Hematopoietic multipotent progenitor cell treated with erythropoietin and hydrocortisone succinate and interleukin-3 and kit ligand, for 4 days (in vitro differentiated cells): ENCODE measurements at regions not wholly inside any gene's neighbourhood (a gene's known extent, or its start where the extent isn't known, plus 50 kb on each side); places are given as distances from the start of the nearest gene placed in this dataset.
A peak's percentile ranks its signal among the peaks of the same experiment; 100 is the strongest.

Source experiments
- DNase-seq: peaks from one replicate; pipeline ENCODE4 v3.0.0-alpha.2; 2015

DNA sequence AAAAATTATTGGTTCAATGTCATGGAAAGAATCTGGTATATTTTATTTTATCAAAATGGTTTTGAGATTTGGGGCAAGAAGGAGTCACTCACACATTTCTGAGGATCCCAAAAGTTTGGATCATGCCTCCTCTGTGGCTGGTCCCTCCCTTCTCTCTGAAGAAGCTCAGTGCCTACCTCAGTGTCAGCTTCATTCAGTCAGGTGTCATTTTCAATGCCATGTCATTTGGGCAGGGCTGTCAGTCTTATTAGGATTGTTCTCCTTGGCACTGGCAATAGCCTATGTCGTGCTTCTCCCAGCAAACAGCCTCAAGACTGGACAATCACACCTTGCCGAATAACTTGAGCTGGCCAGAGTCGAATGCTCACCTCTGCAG, 264.5 kb upstream of the CAMK1G start:
- no peak for DNase-seq

DNA sequence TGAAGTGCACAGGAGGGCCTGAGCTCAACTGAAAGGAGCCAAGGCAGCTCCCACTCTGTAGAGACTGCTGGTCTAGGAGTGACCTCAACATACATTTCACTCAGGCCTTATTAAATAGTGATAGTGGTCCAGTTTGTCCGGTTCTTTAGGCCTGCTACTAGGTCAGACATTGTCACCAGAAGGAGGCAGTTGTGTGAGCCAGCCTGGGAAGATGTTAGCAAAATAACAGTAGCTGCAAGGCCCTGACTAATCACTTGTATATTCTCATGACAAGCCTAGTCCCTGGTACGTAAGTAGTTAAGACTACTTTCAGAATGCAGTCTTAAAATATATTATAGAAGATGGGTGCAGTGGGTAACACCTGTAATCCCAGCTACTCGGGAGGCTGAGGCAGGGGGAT, 264.0 kb upstream of the CAMK1G start:
- DNase-seq, result no peak

DNA sequence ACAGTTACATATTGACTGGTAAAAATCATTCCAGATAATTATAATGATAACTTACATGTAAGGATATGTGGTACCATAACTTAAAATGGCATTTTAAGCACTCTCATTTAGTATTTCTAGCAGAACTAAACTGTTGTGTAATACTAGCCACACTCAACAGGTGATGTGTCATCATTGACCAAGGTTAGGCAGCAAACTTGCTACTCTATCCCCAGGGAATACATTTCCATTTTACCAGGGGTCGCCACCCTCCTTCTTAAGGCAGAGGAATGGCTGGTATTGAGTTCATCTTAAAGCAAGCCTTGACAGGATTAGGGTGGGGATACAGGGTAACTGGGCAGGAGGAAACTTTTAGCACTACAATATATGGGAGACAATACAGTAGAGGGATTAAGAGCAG, 259.8 kb upstream of the CAMK1G start:
- DNase-seq, result no peak

DNA sequence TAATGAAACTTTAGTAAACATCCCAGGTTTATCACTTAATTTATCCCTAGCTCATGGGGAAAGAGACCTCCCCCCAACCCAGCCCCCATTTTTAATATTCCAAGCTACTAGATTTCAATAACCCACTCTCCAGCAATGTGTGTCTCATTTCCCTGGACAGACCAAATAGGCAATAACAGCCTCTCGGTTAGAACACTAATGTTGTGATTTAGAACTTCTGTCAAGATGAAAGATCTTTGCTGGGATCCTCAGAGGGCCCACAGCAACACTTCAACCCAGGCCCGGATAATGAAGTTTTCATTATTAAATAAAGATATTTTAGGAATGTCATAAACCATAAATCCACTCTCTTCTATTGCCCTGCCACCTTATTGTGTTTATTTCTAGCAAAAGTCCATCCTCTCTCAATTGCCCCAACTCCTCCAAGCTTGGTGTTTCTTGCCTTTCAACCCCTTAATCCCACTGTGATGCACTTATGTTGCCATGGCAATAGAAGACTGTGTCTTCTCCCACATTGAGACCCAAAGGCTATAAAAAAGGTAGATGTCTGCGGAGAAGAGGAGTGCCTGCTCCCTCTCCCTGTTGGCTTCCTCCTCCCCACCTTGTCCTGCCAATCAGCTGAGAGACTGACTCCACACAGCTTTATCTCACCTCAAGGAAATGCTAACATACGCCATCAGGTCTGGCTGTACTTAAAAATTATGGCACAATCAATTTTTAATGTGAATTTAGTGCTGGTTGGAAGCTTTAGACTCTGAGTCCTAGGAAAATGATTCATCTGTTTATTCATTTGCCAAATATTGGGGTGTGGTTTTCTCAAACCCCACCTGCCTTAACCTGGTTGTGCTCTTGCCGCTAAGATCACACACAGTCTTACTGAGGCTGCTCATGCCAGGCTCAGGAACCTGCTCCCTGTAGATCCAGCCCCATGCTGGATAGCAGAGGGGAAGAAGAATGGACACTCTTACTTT, 258.3 kb upstream of the CAMK1G start:
- no peak for DNase-seq

DNA sequence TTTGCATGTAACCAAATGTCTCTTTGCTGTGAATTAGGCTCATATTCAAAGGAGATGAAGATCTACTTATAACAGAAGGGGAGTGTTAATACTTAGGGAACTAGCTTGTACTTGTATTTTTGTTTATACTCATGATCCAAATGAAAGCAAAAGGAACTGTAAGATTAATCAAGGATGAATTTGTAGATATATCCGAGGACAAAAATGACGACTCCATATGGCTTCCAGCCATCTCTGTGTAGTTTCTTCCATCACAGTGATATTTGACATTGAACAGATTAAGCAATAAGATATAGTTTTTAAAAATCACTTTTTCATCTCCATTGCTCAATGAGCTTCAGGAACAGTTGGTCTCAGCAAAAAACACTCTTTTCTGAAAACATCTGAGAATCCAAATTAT, 257.4 kb upstream of the CAMK1G start:
- no peak for DNase-seq

DNA sequence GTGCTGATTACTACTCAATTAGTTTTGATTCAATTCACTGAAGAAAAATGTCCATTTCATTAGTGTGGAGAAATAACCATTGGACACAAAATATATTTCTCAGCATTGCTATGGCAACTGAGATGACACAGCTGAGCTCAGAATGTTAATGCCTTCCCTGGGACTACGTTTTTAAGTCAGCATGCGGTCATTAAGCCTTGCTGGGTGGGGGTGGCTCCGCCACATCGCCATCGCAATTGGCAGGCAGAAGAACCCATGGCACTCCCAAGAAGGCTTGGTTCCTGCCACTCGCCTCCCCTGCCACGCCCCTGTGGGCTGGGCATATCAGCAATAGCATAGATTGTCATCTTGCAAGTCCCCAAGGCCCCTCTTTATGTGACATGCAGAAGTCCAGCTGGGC, 256.7 kb upstream of the CAMK1G start:
- DNase-seq, result no peak

DNA sequence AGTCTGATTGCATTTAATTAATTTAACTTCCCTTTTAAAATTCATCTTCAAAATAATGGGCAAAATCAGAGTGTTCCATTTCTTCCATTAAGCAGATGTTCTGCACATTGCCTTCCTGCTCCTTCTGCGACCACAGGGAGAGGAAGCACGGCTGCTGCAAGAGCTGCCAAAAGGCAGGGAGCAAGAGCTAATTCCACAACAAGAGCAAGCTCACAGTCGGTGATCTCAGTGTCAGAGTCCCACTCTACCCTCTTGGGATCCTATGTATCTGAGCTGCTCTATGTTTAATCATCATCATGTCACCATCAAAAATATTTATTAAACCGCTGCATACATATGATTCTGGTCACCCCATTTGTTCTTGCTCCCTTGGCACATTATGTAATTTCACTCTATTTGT, 255.3 kb upstream of the CAMK1G start:
- no peak for DNase-seq

DNA sequence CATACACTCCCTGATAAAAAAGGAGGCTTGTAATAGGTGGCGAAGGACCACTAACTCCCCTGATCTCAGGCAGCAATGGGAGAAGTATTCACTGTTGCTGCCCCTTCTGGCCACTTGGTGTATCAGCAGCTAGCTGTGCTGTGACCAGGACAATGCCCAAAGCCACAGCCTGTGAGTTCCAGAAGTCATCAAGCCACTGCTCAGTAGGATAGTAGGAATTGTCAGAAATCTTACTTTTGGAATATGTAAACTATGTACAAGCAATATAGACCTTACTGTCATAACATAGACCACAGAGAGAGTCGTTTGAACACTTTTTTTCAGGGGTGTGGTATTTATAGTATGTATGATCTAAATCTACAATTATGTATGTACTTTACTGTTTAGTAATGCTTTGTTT, 248.3 kb upstream of the CAMK1G start:
- peak; percentile 58 for DNase-seq

DNA sequence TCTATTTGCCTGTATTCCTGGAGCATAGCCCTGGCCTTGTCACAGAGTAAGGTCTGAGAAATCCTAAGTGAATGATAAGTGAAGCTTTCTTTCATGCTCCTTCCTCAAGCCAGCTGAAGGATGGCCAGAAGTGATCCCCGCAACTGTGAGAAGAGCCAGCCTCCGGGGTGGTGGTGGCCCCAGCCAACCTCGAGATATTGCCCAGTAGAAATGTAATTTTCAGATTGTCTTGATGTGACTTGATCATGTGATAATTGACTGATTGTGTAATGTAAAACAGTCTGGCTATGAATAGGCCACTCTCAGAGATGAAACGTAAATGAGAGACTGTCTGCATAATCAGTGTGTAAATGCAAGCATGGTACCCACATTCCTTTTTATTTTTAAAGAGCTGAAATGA, 242.4 kb upstream of the CAMK1G start:
- no peak for DNase-seq

DNA sequence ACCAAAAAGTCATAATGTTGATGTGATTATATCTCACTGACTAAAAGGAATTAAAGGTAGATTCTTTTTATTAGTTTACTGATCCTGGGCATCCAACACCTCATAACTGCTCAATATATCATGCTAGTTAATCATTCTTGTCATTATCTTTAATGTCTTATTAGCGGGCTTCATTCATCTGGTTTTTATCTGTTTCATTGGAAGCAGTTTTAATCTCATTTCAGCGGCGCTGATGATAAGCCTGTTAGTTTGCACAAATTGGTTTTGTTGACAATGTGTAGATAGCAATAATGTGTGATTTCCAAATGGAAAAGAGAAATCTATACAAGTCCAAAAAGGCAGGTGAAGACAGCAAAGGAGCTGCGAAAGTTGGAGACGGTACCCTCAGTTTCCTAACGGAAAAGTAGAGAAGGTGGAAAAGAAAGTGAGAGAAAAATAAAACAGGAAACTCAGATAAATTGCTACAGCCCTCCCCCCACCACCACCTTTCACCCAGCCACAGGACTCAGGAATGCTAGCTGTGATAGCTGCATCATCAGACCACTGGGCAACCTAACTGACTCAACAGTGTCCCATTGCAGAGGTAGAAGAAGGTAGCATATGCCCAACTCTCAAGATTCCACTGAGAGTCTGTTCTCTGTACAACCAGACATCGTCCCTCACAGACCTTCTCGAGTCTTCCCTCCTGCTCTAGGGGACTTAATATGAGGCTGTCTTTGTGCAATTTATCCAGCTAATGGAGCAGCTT, 241.7 kb upstream of the CAMK1G start:
- no peak for DNase-seq

DNA sequence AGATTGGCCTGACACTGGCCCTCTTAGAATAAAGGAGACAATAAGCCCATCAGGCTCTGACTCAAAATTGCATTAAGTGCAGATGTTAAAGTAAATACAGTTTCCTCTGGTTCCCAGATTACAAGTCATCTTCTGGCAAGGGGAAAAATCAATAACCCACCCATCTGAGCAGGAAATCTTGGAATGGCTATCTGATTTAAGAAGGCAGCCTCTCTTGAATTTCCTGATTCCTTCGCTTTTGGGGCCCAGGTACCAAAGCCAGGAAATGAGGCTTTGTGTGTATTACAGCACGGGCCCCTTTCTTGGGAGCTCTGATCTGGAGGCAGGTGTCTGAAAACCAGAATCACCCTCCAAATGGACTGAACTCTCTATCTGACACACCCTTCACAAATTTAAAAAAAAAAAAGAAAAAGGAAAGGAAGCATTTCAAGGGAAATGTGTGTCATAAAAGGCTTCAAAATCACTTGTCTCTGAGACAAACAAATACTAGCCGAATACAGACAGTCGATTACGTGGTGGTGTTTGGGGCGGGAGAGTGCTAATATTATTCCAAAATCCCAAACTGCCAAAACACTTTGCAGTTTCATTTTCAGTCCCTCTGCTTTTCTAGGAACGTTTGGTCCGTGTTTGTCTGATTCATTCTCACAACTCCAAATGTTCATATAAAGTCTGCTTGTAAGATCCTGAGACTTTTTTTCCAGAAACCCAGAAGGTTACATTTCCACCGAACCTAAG, 240.9 kb upstream of the CAMK1G start:
- no peak for DNase-seq

DNA sequence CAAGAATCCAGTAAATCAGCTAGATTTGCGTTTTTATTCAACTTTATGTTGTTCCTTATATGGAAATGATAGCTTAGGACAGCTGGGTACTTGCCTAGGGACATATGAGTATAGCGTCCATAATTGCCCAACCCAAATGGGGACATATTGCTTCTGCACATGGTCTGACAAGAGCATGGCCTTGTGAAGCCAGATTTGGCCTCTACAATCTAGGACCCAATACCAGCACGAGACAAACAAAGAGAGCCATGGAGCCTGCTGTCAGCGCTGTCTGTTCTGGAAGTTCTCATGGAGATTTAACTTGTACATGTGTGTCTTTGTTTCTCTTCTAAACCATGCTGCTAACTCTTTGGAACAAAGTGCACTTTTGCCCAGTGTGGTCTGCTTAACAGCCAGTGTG, 240.0 kb upstream of the CAMK1G start:
- DNase-seq, result no peak

DNA sequence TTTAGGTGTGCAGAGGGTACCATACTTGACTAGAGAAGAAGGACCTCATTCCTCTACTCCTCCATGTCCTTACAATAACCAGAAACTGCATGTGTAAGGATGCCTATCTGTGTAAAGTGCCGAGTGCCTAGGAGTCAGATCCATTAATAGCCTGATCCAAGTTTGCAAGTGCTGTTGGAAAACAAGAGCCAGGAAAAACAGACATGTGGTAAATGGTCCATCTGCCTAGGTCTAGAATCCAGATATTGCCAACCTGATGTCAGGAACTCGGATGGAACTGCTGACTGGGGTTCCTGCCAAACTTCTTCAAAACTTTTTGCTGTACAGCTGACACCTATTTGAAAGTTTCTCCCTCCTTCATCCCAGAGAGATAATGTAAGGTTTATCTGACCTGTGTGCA, 239.4 kb upstream of the CAMK1G start:
- no peak for DNase-seq

DNA sequence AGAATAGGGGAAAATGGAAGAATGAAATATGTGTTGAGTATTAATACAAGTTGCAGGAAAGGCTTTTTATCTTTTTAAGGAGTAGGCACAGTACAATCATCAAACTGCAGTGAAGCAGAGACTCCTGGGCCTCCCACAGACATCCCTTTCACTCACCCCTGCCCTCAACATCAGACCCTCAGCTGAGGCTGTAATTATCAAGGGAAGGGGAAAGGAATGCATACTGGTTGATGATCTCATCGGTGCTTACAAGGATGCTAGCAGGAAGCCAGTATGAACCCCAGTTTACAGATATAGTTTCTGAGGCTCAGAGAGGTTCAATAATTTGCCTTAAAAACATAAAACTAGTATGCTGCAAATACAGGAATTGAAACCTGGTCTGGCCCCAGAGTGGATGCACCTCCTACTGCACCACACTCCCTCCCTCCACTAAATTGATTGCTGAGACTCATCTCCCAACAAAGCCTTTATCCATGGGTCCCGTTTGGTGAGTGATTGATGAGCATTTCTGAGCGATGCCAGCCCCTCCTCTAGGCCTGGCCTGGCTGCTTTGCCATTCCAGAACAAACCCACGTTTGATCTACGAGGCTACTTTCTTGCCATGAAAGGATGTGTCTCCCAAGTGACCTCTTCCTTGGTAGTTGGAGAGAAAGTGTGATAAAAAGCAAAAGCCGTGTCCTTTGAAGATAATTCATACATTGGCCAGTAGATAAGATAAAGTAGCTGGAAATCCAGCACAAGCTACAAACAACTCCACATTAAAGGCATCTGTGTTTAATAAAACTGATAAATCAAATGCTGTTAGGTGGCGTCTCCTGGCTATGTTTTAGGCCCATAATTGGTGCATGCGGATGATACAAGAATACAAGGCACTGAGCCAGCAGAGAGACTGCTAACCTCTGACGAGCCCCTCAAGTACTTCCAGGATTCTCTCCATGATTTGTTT, 233.9 kb upstream of the CAMK1G start:
- DNase-seq, result no peak

DNA sequence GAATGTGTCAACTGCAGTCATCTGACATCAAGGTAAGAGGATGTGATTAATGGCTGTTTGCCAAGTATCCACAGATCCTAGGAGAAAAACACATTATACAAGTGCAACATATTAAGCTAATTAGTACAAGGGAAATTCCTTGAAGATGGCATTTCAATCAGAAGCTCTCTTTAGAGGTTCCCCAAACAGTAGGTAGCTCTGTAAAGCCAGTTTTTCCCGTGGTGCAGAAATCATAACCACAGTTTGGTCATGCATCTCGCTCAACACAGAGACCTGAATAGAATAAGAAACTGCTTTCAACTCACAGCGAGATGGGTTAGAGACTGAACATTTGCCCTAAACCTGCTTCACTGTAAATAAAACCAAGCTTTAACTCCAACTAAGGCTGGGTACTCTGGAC, 230.5 kb upstream of the CAMK1G start:
- DNase-seq, result no peak

DNA sequence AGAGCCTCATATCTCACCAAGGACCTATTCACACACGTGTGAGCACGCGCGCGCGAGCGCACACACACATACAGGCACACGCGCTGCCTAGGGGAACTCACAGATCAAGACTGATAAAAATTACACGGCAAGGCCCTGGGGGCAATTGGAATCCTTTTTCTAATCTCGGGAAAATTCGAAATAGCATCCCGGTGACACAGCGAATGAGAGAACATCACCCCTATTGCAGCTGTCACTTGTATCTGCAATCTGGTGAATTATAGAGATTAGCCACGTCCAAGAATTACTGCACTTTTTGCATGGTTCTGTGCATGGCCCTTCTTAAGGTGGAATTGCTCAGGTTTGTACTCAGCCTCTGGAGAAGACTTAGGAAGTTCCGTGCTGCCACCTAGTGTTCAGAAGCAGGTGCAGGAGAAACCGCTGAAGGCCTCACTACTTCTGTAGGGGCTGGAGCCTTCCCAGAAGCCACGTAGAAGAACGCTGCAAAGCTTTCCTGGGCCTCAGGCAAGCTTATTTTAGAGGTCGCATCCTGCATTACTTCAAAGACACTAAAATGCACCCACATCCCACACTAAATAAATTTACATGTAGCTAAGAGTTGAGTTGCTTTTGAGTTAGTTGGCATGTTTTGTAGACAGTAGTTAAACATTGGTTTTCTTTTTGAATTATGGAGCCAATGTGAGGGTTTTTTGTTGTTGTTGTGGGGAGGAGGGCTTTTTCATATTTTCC, 229.2 kb upstream of the CAMK1G start:
- DNase-seq, result peak; percentile 89

DNA sequence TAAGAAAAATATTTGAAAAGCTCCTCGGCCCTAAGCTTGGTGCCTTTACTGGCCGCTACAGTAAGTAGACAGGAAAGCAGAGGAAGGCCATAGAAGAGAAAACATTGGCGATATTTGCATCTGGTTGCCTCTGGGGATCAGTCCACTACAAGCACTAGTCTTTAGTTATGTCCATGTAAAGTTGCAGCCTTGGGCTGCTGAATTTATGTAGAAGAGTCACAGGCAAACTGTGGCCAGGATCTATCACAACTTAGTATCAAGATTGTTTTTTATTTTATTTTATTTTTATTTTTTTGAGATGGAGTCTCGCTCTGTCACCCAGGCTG, 228.7 kb upstream of the CAMK1G start:
- no peak for DNase-seq

DNA sequence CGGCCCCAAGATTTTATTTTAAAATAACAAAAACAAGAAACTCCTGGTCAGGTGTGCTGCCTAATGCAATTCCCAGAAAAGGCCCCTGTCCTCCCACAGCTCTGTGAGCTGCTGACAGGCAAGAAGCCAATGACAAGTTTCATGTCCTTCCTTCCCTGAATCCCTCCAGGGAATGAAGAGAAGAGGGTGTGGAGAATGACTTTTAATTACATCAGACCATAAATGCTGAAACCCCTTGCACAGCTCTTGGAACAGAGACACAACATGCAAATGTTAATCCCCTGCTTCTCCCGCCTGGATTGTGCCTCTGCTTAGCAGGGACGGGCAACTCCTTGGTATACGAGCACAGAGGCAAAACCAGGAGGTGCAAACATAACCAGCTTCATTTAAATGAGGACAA, 228.1 kb upstream of the CAMK1G start:
- no peak for DNase-seq

DNA sequence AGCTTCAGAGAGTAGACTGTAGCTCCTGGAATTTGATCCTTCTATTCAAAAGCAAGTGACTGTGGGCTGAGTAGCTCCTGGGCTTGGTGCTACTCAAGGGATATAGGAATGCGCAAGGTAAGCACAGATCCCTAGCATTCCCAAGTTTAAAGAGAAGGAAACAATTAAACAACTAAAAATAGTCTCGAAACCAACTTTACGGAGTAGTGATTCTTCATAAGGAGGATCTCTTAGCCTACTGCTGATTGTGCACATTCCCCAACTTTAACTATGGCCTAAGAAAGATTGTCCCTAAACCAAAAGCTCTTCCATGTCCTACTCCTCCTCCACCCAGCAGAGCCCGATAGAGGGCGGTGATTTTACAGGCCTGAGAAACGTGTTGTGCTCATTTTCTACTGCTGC, 226.5 kb upstream of the CAMK1G start:
- DNase-seq, result no peak

DNA sequence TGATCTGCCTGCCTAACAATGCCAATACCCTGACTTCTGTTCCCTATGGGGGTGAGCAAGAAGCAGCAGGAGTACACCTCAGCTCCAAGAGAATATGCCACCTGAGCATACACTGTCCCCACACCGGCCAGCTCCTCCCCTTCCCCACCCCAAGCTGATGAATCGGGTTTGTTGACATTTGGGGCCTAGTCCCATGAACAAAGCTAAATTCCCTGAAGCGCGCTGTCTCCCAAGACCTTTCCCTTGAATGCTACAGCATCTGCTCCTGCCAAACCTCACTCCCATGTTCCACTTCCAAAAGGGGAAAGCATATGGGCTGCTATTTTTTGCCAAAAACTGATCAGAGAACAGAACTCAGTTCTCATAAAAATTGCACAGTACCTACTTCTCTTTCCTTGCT, 220.4 kb upstream of the CAMK1G start:
- no peak for DNase-seq

DNA sequence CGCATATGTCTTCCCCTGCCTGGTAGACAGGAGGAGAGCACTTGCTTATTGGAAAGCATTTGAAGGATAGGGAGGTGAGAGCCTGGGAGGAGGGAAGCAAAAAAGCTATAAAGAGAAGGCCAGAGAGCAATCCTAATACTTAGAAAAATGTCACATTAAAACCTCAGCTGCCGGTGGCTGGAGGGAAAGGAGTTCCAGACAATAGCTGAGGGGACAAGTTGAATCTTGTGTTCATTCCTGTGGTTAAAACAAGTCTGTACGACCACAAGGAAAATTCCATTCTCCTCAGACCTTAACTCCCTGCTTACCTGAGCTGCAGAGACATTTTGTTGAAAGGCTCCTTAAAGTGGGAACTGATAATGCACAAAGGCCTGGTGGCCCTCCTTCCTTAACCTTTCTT, 218.8 kb upstream of the CAMK1G start:
- DNase-seq, result no peak
